Forelimb muscle (tissue), 1 donor: ENCODE measurements at regions not wholly inside any gene's neighbourhood (a gene's known extent, or its start where the extent isn't known, plus 50 kb on each side); places are given as distances from the start of the nearest gene placed in this dataset.
"Not testable (repeated sequence)": the region's sequence is repeated elsewhere in the genome, so short reads cannot be mapped to it uniquely, and the experiment has no call there.

ENCODE experiments used
- DNase-seq: peaks from one replicate; pipeline ENCODE4 v3.0.0-alpha.2; 2013; ENCODE audit warnings: low read depth

DNA sequence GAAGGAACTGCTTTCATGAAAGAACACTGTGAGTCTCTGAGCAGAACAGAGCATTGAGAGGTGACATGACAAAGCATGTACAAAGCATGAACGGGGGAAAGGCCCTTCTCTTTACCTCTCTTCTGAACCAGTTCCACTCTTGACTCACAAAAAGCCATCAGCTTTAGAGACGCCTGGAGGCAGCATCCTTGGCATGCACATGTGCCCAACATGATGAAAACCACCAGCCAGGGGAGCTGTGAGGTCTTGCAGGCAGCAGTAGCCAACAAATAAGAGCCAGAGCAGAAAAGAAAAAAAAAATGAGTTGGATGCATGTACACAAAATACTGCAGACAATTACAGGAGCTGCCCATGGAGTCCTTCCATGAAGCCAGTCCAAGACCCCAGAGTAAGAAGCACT lies 95.5 kb upstream of the AGAP1 start:
- DNase-seq, result no peak

DNA sequence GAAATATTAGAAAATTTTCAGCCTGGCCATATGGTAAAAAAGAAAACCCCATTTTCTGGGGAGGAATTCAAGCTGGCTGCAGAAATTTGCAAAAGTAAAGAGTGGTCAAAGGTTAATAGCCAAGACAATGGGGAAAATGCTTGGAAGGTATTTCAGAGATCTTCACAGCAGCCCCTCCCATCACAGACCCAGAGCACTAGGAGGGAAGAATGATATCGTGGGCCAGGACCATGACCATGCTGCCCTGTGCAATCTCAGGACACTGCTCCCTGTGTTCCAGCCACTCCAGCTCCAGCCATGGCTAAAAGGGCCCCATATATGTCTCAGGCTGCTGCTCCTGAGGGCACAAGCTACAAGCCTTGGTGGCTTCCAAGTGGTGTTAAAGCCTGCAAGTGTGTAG lies 93.9 kb upstream of the AGAP1 start:
- DNase-seq, result no peak

DNA sequence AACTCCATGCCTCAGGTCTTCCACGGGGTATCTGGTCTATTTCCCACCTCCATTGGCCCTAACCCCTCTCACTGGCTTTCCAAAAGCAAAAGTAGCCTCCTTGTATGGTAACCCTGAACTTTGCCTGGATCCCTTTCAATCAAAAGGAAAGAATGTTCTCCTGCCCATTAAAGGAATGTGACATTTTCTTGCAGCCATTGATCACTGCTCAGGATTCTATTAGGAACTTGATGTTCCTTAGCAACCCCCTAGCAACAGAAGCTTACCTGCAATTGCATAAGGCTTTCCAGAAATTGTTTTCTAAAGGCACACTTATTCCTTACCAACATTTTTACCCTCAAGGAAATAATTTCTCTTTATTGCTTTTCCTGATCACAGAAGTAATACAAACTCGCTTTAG lies 91.4 kb upstream of the AGAP1 start:
- DNase-seq, result no peak

DNA sequence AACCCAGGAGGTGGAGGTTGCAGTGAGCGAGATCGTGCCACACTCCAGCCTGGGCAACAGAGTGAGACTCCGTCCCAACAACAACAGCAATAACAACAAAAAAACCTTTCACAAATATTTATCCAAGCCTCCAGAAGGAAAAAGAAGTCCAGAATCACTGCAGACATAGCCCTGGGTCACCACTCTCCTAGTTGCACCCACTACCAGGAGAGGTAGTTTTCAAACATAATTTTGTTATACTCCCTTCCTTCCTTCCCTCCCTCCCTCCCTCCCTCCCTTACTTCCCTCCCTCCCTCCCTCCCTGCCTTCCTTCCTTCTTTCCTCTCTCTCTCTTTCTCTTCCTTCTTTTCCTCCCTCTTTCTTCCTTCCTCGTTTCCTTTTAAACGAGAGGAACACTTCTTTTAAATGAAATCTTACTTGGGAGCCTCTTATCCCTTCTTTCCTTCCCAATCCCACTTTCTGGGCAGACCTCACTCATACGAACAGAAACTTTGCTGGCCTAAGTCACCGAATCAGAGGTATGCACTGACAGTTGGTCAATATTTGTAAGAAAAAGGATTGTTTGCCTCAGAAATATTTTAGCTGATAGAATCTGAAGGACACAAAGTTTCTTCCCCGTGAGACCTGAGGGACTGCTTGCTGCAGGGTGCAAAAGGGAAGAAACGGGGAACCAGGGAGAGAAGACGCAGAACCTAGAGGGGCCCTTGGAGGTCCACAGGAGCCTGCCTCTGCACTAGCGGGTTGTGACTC lies 88.1 kb upstream of the AGAP1 start:
- DNase-seq, result no peak

DNA sequence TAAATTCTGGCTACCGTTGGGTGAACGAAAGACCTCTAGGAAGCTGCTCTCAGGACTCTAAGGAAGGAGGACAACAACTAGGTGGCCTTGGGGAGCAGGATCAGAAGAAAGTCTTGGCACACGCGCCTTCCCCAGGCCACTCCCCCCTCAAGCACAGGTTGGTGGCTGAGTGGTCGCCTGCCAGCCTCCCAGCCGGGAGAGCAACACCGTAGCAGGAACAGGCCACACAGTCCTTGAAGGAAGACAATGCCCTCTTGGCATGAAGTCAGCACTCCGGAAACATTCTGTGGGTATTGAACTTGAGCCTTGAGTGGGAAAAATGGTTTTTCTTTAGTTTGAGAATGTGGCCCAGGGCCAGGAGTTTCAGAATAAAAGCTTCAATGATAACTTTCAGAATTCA lies 87.4 kb upstream of the AGAP1 start:
- no peak for DNase-seq

DNA sequence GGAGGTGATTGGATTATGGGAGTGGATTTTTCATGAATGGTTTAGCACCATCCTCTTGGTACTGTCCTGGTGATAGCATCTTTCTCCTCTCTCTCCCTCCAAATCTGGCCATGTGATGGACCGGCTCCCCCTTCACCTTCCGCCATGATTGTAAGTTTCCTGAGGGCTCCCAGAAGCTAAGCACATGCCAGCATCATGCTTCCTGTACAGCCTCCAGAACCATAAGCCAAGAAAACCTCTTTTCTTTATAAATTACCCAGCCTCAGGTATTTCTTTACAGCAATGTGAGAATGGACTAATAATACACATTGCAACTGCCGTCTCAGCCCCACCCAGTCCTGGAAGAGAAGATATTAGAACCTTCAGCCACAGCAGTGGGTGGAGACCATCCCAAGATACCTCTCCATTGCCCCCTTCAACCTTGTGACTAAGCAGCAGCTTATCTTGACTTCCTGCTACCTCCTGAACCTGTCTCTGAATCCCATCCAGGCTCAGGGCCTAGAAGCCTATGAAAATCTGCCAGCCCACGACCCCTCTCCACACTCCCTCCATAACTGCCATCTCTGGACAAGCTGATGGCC lies 81.8 kb upstream of the AGAP1 start:
- no peak for DNase-seq

DNA sequence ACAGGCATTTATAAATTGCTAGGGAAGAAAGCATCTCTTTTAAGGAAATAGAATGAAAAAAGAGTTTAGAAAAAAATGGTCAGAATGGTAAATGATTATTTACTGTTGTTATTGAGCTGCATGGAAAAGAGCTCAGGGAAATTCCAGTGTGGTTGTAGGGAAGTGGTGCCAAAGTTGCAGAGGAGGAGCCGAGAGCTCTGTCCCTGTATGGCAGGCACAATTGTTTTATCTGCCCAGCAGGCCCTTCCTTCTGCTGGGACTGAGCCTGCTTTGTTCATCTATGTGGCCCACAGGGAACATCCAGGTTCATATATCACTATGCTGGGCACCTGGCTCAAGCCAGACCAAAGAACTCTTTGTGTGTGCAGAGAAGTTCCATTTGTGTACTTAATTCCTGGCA lies 80.8 kb upstream of the AGAP1 start:
- no peak for DNase-seq

DNA sequence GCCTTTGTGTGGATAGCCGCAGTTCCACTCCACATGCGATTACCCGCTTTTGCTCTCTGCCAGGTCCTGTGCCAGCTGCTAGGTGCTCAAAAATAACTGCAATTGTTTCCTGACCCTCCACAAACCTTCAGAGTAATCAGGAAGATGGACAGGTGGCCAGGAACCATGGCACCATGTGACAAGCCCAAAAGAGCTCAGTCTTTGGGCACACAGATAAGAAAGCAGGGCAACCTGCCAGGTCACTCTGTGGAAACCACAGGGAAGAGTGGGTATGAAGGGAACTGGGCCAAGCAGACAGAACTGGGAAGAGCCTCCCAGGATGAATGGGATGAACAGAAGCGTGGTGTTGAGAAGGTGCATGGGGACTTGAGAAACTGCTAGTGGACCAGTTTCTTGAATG lies 79.4 kb upstream of the AGAP1 start:
- DNase-seq, result no peak

DNA sequence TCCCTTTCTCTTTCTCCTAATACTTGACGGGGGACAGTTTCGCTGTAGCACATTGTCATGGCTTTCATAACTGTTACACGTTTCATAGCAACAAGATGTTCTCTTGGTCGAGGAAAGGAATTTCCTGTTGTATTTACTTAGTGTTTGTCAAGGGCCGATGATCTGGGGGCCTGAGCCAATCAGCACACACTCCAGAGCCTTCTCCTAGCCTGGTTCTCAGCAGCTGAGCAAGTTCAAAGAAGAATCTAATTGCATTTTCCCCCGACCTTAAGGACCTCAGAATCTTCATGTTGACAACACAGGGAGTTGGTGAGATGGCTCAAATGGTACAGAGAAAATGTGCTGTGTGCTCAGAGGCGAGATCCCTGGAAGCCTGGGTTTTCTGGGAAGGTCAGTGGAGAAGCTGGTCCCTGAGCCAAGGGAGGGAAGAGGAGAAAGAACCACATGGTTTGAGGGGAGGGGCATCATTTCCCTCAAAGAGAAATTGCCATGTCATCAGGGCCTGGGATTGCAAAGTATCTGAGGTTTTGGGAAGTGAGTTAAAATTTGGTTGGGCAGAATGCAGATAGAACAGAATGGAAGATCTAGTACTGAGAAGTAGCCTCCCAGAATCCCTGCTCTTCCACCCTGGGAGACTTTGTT lies 76.9 kb upstream of the AGAP1 start:
- no peak for DNase-seq

DNA sequence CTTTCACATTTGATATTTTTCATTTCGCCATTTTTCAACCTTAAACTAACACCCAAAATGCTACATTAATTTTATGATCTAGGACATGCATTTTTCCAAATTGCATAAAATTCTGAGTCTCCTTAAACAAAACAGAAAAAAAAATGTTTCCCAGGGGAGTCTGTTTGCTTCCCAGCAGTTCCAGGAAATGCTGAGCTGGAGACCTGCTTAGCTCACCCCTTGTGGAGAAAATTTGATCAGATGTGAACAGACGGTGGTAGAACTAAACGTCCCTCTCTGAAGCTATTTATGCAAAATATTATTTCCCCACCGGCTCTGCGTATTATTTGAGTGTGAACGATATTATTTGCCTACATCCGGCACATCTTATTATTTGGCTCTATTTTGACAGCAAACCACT lies 74.9 kb upstream of the AGAP1 start:
- no peak for DNase-seq

DNA sequence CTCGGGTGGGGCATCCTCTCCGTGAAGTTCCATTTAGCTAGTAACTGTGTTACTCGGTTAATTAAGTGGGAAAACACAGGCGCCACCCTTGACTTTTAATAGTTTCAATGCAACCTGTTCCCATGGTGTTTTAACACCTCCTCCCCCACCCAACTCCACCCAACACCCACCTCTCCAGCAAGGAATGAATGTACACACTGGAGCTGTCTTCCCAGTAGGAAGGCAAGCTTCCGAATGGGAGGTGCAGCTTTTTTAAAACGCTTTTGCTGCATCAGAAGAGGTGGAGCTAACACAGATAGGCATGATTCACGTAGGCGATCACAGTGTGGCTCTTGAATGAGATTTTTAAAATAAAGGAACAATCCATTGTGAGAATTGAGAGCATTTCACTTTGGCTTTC lies 73.8 kb upstream of the AGAP1 start:
- no peak for DNase-seq

DNA sequence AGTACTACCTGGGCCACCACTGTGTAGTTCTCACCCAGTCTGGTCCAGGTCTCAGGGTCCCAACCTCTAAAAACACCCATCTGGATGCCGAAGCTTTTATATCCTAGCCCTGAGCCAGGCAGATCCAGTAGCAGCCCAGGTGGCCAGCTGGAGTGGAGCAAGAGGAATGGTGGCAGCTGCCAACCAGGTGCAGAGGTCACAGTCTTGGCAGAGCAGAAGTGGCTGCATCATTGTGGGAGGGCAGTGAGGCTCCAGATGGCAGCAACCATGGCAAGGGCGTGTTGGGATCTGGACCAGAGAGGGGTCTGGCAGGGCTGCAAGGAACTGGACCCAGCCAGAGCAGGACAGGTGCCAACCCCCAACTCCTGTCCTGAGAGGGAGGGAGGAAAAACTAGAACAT lies 72.2 kb upstream of the AGAP1 start:
- no peak for DNase-seq

DNA sequence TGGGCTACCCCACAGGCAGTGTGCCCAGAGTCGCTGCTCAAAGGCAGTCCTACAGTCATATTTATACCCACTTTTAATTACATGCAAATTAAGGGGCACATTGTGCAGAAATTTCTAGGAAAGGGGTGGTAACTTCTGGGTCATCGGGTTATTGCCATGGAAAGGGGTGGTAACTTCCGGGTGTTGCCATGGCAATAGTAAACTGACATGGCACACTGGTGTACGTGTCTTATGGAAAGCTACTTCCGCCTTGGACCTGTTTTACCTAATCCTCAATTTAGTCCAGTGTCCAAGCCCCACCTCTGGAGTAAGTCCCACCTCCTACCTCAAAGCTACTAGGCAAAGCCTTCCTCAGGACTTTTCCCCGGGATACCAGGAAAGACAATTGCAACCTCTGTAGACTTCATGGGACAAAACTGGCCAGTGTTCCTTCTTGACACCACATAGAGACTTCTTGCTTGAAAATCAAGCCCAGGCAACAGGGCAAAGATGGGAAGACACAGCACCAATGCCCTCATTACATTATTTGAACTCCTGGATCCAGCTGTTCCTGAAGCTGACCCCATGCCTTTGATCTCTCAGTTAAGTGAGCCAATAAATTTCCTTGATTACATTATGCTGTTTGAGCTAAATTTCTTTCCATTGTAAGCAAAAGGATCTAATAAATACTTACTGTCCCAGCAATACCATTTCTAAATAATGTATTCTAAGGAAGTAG lies 63.3 kb upstream of the AGAP1 start:
- DNase-seq, result no peak

DNA sequence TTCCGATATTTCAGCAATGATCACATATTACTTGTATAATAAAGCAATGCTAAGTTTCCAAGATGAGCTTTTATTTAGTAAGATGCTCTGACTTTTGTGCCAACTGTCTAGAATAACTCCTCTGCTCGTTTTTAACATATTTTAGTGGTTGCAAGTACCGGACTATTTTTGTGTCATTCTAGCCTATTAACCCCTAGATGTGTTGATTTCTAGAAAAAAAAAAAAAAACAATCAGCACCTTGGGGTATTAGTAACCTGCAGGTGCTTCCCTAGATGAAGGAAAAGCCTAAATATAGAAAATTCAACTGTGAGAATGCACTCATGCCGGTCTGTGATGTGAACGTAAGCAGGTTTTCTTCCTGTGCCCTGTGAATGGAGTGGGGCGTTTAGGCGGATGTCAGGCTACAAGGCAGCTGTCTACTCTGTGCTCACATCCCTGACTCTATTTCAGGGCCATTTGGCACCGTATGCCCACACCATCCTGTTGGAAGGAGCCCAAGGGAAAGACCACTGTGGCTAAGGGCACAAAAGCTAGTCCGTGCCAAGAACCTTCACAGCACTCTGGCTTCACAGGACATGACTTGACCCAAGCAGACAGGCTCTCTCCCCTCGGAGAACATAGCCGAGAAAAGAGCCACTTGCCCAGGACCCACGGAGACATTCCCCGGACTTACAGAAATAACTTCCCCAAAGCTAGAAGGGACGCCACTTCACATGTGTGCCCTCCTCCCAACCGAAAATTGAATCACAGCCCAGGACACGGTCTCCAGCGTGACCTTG lies 60.9 kb upstream of the AGAP1 start:
- no peak for DNase-seq

DNA sequence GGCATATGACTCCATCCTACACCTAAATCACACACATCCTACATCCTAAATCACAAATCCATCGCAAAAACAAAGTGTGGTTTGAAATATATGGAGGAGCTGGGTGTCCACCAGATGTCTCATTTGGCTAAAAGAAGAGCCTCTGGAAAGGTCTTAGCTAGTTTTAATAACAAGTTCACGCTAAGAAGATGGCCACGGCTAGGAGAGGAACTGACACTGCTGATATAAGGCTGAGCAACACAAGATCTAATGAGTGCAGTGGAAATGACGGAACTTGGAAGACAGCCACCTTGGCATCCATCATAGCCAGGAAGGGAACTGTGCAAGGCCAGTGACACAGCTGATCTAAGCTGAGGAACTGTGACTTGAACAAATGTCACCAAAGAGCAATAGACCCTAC lies 60.0 kb upstream of the AGAP1 start:
- DNase-seq, result peak; percentile 20

DNA sequence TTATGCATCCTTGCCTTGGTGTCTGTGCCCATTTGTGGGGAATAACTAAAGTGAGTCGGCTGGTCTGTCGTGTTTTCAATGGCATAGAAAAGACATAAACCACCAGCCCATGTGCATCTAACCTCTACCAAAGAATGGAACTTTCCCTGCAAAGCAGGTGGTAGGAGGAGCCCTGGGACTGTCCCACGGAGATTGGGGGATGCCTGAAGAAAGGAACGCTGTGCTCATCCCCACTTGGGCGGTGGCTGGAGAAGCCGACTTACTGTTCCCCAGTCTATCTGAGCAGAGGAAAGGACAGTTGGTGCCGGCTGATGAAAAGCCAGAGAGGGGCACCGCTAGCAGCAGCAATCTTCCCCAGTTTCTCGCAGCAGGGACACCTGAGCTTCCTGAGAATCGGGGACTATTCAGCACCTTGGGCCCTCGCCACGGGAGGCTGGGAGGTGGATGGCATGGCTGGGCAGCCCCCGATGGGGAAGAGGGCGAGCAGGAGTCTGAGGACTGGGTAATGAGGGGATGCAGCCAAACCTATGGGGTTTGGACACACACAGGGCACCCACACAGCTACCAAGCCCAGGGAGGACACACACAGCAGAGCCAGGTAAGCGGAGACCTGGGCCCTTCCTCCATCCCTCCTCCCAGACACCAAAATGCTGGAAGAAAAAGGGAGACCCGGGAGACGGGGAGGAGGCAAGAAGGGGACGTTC lies 53.7 kb upstream of the AGAP1 start:
- DNase-seq, result no peak

DNA sequence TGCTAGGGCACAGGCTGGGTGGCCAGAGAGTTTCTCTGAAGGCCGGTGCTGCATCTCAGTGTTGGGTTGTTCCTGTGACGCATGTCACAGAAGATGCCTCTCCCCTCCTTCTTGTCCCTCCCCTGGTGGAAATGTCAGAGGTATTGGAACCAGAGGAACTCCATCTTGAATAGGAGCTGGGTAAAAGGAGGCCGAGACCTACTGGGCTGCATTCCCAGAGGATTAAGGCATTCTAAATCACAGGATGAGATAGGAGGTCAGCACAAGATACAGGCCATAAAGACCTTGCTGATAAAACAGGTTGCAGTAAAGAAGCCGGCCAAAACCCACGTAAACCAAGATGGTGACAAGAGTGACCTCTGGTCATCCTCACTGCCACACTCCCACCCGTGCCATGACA lies 50.3 kb upstream of the AGAP1 start:
- not testable (repeated sequence) for DNase-seq
